Activated CD4-positive, CD25-positive, alpha-beta regulatory T cell (primary cell): ENCODE measurements at regions not wholly inside any gene's neighbourhood (a gene's known extent, or its start where the extent isn't known, plus 50 kb on each side); places are given as distances from the start of the nearest gene placed in this dataset.
"Not testable (repeated sequence)": the region's sequence is repeated elsewhere in the genome, so short reads cannot be mapped to it uniquely, and the experiment has no call there.

Source experiments
- DNase-seq, 4 experiments: peaks; one replicate each; lab custom pipeline; 2025; lab: John Stamatoyannopoulos, UW

DNA sequence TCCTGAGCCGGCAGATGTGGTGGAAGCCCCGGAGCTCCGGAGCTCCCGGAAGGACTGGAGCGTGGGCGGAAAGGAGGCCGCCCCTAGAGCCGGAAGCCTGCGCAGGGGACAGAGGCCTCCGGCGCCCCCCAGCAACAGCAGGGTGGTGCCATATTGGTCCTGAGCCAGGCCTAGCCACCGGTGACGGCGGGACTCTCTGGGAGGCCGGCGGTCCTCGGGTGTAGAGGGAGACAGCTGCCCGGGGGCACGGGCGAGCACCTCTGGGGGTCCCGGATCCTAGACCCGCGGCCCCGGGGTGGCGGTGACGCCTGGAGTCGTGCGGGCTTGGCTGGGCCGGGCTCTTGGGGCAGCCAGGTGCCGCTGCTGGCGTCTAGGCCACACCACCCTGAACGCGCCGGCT lies 1472.2 kb downstream of the FOXD4L5 start:
- not testable (repeated sequence) for DNase-seq

DNA sequence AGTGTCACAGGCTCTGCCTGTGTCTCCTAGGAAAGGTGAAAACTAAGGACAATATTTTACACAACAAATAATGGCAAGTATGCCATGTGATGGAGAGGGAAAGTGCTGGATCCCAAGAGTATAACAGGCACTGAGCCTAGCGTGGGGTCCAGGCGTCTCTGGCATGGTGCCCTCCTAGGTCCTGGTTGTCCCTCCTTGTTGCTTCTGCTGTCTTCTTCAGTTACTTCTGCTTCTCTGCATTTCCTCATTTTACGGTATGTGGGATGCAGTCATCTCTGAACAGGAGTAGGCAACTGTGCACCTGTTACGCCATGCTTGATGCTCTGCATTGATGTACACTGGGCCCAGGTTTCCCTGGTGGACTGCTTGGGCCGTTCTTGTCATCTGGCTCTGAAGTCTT lies 1480.8 kb downstream of the FOXD4L5 start:
- not testable (repeated sequence) for DNase-seq

DNA sequence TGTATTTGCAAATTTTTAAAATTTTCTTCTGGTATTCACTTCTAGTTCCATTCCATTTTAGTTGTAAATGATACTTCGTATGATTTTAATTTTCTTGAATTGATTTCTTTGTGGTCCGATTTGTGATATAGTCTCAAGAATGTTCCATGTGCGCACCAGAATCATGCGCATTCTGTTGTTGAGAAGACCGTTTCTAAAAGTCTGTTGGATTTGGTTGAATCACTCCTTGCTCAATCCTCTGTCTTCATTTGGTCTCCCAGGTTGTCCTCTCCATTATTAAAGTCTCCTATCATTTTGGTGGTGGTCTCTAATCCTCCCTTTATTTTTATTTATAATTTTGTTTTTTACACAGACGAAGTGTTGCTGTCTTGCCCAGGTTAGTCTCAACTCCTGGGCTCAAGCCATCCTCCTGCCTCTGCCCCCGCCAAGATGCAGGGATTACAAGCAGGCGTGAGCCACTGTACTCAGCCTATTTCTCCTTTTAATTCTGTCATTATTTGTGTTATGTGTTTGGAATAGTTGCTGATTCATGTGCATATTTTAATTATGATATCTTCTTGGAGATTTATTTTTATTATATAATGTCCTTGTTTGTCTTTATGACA lies 1490.8 kb downstream of the FOXD4L5 start:
- not testable (repeated sequence) for DNase-seq

DNA sequence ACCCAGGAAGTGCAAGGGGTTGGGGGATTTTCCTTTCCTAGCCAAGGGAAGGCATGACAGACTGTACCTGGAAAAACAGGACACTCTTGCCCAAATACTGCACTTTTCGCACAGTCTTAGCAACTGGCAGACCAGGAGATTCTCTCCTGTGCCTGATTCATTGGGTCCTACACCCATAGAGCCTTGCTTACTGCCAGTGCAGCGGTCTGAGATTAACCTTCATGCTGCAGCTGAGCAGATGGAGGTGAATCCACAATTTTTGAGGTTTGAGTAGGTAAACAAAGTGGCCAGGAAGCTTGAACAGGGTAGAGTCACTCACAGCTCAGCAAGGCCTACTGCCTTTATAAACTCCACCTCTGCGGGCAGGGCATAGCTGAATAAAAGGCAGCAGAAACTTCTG lies 1497.6 kb downstream of the FOXD4L5 start:
- not testable (repeated sequence) for DNase-seq

DNA sequence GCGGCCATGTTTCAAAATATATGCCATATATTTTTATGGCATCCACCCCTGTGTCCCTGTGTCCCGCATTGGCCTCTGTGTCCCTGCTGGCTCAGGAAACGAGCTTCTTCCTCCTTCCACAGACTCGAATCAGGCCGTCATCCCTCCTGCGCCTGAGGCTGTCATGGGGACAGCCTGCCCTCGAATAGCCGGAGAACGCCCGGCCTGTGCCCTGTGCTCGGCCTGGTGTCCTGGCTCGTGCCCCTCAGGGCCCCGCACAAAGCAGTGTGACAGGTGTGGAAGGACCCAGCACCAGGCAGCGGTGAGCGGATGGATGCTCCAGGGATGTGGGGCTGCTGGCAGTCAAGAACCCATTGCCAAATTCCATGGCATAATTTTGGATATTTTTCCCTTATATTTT lies 1500.0 kb downstream of the FOXD4L5 start:
- not testable (repeated sequence) for DNase-seq

DNA sequence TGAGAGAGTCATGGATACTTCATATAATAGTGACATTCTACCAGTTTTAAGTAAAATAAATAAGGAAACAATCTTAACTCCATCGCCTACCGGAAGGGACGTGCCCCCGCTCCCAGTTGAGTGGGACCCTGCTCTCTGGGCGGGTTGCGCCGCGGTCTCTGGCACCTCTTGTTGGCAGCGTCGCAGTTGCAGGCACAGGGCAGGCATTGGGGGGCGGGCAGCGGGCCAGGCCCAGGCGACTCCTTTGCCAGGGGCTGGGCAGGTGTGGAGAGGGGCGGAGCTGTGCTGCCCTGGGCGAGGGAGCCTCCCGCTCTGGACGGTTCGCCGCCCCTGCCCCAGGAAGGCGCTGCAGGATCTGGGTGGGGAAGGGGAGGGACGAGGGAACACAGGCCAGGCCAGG lies 1500.6 kb downstream of the FOXD4L5 start:
- not testable (repeated sequence) for DNase-seq

DNA sequence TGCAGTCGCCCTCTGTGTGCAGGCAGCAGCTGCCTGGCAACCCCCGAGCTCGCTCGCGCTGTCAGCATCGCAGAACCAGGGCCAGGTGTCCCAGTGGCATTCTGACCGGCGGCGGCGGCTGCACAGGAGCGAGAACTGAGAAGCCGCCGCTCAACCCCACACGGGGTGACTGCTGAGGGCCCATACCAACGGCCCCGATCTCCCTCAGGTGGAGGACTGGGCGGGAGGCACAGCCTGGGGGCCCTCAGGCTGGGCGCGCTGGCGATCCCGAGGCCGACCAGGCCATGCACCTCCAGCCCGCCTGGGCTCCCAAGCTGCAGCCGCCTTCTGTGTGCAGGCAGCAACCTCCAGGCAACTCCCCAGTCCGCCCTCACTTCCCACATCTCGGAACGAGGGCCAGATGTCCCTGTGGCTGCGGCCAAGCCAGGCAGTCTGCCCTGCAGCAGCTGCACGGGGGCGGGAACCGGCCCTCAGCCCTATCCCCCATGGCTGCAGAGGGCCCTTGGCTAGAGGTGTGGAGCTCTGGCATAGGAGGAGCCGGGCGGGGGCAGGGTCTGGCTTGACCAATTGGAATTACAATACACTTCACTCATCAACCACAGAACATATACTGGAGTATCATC lies 1503.1 kb downstream of the FOXD4L5 start:
- DNase-seq = not testable (repeated sequence)

DNA sequence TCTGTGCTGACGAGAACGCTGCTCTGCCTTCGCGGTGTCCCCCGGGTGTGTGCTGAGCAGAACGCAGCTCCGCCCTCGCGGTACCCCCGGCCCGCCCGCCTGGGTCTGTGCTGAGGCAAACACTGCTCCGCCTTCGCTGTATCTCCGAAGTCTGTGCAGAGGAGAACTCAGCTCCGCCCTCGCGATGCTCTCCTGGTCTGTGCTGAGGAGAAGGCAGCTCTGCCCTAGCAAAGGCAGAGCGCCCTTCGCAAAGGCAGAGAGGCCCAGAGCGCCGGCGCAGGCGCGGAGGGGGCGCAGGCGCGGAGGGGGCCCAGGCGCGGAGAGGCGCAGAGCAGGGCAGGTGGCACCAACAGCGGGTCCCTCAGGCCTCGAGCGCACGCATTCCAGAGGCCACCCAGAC lies 1503.6 kb downstream of the FOXD4L5 start:
- DNase-seq = not testable (repeated sequence)

DNA sequence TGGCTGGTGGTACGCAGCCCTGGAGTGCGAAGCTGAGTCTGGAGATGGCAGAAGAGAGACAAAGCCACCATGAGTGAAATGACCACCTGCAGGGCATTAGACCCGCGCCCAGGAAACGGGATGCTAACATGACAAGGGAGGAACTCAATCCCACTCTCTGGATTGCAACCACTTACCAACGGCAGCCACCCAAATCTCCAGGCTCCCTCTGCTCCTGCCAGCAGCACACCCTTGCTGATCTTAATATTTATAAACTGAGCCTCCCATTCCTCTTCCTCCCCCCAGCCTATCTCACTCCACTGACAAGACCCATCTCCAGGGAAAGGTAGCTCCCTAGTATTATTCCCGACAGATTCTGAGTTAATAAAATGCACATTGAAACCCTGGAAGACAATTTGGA lies 1508.8 kb downstream of the FOXD4L5 start:
- not testable (repeated sequence) for DNase-seq

DNA sequence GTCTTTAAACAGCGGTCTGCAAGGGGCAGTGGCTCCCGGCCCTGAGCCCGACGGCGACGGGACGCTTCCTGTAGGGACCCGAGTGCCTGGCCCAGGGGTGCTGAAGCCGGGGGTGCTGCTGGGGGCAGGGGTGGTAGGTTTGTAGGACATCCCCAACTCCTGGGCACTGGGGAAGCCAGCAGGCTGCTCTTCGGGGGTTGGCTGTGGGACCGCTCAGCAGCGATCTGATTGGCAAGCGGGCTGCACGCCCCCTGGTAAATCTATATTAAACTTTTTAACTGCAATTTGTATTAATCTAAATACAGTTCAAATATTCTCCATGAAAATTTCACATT lies 1510.0 kb downstream of the FOXD4L5 start:
- not testable (repeated sequence) for DNase-seq

DNA sequence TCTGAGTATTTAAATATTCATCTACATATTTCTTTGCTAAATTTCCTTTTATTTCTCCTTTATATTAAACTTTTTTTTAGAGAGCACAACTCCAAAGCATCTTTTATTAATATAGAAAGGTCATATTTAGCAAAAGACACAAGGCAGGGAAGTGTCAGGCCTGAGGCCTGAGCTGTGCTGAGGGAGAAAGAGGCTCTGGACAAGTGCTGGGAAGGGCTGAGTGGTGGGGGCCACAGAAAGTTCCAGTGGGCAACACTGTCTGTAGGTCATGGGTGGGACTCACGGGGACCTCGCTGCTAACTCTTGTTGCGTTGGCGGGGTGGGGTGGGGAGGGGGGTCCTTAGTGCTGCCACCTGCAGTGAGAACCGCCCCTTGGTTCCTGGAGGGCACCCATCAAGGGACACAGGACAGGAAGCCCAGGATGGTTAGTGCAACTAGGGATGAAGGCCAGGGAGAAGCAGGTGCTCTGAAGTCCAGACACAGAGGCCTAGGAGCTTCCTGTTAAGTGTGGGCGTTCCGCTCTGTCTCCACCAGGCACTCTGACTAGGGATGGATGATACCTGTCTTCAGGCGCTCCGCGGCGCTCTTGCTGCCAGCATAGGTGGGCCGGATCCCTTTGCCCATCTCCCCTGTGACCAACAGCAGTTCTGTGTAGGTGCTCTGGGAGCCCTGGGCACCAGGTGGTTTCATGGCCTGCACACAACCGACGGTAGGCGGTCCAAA lies 1510.5 kb downstream of the FOXD4L5 start:
- not testable (repeated sequence) for DNase-seq

DNA sequence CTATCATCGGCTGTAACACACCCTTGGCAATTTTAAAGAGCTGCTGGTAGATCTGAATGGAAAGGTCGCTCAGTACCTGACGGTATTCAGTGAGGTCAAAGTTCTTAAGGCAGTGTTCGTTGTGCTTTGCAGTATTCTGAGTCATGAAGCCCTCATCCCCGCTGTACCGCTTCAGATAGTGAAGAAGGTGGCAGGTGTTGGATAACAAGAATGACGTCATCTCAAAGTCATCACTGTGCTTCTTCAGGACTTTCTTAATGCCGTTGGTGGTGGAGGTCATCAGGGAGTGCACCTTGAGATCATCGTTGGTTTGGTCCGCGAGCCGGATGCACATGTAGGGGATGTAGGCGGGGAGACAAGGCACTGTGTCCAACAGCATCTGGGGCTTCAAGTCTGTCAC lies 1522.8 kb downstream of the FOXD4L5 start:
- not testable (repeated sequence) for DNase-seq

DNA sequence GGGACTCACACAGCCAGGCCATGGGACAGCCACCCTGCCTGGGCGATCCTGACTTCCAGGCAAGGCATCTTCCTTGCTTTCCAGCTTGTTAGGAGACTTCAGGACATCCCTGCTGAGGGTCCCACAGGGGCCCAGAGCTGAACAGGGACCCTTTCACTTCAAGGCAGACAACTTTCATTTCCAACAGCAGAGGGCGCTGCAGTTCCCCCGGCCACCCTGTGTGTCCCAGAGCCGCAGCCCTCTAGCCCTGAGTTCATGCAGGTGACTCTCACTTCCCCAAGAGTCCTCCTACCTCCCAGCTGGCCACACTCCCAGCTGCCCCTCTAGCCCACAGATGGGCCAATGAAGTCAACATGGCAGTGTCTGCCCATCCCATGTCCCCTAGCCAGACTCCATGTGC lies 1556.0 kb downstream of the FOXD4L5 start:
- not testable (repeated sequence) for DNase-seq

DNA sequence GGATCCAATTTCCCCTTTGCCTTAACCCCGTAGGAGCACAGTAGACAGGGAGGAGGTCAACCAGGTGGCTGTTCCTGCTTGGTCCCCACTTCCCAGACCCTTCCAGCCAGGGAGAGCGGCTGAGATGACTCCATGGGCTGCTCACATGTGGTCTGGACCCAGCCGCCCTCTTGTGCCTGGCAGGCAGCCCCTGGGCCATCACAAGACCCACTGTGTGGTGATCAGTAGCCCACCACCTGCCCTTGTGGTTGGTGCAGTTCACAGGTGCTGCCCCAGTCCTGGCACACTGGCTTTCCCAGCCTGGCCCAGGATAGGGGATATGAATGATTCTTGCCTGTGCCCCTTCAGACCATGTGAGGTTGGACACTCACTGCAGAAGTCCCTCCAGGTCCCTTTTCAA lies 1556.7 kb downstream of the FOXD4L5 start:
- no peak for DNase-seq

DNA sequence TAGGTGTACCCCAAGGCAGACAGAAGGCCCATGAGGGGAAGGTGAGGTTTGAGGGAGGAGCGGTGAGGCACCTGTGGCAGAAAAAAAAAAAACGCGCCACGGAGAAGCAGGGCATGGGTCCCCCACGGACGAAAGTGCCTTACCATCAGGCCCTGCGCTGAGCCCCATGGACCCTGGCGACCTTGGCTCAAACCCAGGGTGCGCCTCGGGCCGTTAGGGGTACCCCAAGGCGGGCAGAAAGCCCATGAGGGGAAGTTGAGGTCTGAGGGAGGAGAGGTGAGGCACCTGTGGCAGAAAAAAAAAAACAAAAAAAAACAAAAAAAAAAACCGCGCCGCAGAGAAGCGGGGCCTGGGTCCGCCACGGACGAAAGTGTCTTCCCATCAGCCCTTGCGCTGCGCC lies 1576.7 kb downstream of the FOXD4L5 start:
- DNase-seq = not testable (repeated sequence)

DNA sequence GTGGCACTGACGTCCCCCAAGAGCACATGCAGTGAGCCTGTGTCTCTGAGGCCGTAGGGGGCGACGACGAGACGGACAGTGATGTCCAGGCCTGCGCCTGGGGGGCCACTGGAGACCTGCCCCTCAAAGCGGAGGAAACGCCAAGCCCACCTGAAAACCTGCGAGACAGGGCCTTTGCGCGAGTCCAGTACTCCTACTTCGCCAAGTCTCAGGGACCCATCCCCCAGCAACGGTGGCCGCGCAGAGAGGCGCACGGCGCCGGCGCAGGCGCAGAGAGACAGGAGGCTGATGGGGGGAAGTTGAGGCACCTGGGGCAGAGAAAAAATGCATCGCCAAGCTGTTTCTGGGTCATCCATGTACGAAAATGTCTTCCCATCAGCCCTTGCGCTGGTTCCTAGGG lies 1580.6 kb downstream of the FOXD4L5 start:
- DNase-seq = not testable (repeated sequence)

DNA sequence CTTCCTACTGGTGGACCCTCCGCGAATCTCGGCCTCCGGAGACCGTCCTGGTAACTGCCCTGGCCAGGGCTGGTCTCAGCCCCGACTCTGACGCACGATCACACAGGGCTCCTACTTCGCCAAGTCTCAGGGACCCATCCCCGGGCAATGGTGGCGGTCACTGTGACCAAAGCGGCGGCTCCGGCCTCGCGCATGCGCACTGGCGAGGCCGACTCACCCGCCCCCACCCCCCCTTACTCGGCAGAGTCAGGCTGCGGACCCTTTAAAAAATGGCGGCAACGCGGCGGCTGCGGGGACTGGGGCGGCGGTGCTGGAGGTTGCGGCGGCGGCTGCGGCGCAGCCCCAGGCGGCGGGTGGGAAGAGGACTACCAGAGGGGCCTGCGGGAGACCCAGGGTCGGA lies 1581.3 kb downstream of the FOXD4L5 start:
- DNase-seq = peak in 1 of 4 experiments; percentile 7

DNA sequence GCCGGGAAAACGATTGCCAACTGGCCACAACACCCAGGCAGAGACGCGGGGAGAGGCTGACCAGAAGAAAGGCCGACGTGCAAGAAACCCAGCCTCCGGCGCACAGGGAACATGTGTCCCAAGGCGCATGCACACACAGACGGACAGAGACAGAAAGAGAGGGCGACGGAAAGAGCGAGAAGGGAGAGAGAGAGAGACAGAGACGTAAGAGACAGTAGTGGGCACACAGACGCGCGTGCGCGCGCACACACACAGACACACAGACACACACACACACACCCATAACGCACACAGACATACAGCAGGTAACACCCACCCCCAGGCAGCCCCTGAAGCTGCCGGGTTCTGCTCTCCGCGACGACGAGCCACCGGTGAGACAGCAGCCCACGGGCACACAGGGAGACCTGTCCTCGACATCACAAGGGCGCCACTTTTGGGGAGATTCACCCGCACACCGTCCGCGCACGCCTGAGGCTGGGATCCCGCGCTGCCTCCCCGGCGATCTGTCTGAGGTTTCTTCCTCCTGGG lies 1581.8 kb downstream of the FOXD4L5 start:
- DNase-seq = not testable (repeated sequence)
